CD4-positive, alpha-beta T cell (primary cell): ENCODE measurements at regions not wholly inside any gene's neighbourhood (a gene's known extent, or its start where the extent isn't known, plus 50 kb on each side); places are given as distances from the start of the nearest gene placed in this dataset.

Source experiments
- ATAC-seq: fragments of 200-7000 bp; cut with Tn5 transposase; one replicate; pipeline ENCODE4 v1.10.0; 2022; ENCODE audit warnings: mild to moderate bottlenecking; ENCODE audit not compliant: poor library complexity
- CTCF ChIA-PET: fragments of 350-600 bp; sonication (Branson Sonifier 250); formaldehyde crosslinking; loops from one replicate; lab custom pipeline; 2021; ENCODE audit warnings: antibody characterized with exemption, inconsistent platforms; lab: Charles Lee
- POLR2A ChIA-PET: fragments of 350-600 bp; sonication (Branson Sonifier 250); formaldehyde crosslinking; loops from one replicate; lab custom pipeline; 2021; ENCODE audit warnings: antibody characterized with exemption, inconsistent platforms; lab: Charles Lee
- DNase-seq, 14 experiments: peaks; one replicate each; pipeline ENCODE4 v3.0.0-alpha.2; 2013 to 2020; ENCODE audit warnings: mixed read lengths in 2 of 14
- H3K27ac ChIP-seq, 2 donors: one replicate each; pipeline versions ENCODE4 v1.5.1 to v1.7.0; 2013; ENCODE audit warnings: low read length in 2 of 2, low read depth in 1 of 2, mild to moderate bottlenecking in 1 of 2
- H3K27me3 ChIP-seq, 2 experiments: 1 replicate in 1 of 2; 2 replicates in 1 of 2; pipeline versions ENCODE4 v1.6.1 to v1.7.0; 2013; ENCODE audit warnings: low read length in 2 of 2, control low read depth in 1 of 2, mild to moderate bottlenecking in 1 of 2, moderate library complexity in 1 of 2; ENCODE audit not compliant: insufficient read depth in 2 of 2, control insufficient read depth in 1 of 2
- H3K36me3 ChIP-seq: one replicate; pipeline ENCODE4 v1.6.1; 2013; ENCODE audit warnings: low read length, control low read depth; ENCODE audit not compliant: insufficient read depth
- H3K4me1 ChIP-seq: one replicate; pipeline ENCODE4 v1.6.1; 2013; ENCODE audit warnings: low read length, control low read depth; ENCODE audit not compliant: insufficient read depth
- H3K4me3 ChIP-seq: one replicate; pipeline ENCODE4 v1.5.1; 2013; ENCODE audit warnings: mild to moderate bottlenecking, low read length, moderate library complexity
- H3K9me3 ChIP-seq, 2 experiments: 1 replicate in 1 of 2; 2 replicates in 1 of 2; pipeline versions ENCODE4 v1.6.1 to v1.7.0; 2013; ENCODE audit warnings: low read length in 2 of 2, mild to moderate bottlenecking in 2 of 2, control low read depth in 1 of 2, moderate library complexity in 1 of 2; ENCODE audit not compliant: control insufficient read depth in 1 of 2, insufficient read depth in 1 of 2
- H3K27ac Mint-ChIP-seq: one replicate; pipeline ENCODE4 v1.8.0; 2020; ENCODE audit warnings: mixed read lengths
- H3K27me3 Mint-ChIP-seq: one replicate; pipeline ENCODE4 v1.8.0; 2021; ENCODE audit warnings: mixed read lengths
- H3K36me3 Mint-ChIP-seq: one replicate; pipeline ENCODE4 v1.8.0; 2021; ENCODE audit warnings: low read depth, mixed read lengths
- H3K4me1 Mint-ChIP-seq: one replicate; pipeline ENCODE4 v1.8.0; 2021; ENCODE audit warnings: low read depth, mixed read lengths
- H3K4me3 Mint-ChIP-seq: one replicate; pipeline ENCODE4 v1.8.0; 2020; ENCODE audit warnings: mild to moderate bottlenecking, mixed read lengths
- H3K9me3 Mint-ChIP-seq: one replicate; pipeline ENCODE4 v1.8.0; 2020; ENCODE audit warnings: mixed read lengths
- intact Hi-C, 2 experiments: fragments of 100-400 bp; cut with DNase I in 1 of 2; cut with micrococcal nuclease in 1 of 2; formaldehyde crosslinking; loops; one replicate each; pipeline versions ENCODE4 v1.15.1 to v1.9.0; 2023 to 2025; cut with DNase I, micrococcal nuclease
- TF ChIP-seq, protein P1 (sequence below): fragments of 200-600 bp; IDR thresholded peaks from one replicate; pipeline ENCODE4 v1.8.0; 2022; ENCODE audit warnings: antibody characterized with exemption, mild to moderate bottlenecking

- intact Hi-C loops = no loop called here
- Histone ChIP-seq H3K27ac (no peak overlapping the region), H3K4me1 (no peaks in the 10 kb centered on the region), H3K4me3 (no peak overlapping the region), H3K9me3 (no peaks in the 10 kb centered on the region), H3K27me3 (no peaks in the 10 kb centered on the region), H3K36me3 (no peaks in the 10 kb centered on the region)
- Mint-ChIP-seq H3K9me3 (no peaks in the 10 kb centered on the region), H3K4me3 (no peak overlapping the region), H3K4me1 (no peaks in the 10 kb centered on the region), H3K27ac (no peak overlapping the region), H3K36me3 (no peaks in the 10 kb centered on the region), H3K27me3 (no peaks in the 10 kb centered on the region)
- CTCF ChIA-PET = no interaction called here
- TF ChIP-seq, protein P1, sequence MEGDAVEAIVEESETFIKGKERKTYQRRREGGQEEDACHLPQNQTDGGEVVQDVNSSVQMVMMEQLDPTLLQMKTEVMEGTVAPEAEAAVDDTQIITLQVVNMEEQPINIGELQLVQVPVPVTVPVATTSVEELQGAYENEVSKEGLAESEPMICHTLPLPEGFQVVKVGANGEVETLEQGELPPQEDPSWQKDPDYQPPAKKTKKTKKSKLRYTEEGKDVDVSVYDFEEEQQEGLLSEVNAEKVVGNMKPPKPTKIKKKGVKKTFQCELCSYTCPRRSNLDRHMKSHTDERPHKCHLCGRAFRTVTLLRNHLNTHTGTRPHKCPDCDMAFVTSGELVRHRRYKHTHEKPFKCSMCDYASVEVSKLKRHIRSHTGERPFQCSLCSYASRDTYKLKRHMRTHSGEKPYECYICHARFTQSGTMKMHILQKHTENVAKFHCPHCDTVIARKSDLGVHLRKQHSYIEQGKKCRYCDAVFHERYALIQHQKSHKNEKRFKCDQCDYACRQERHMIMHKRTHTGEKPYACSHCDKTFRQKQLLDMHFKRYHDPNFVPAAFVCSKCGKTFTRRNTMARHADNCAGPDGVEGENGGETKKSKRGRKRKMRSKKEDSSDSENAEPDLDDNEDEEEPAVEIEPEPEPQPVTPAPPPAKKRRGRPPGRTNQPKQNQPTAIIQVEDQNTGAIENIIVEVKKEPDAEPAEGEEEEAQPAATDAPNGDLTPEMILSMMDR = no peak
- ATAC-seq = no peak
- POLR2A ChIA-PET = interaction anchor here (1.3 kb wide), 1 partner anchor 10 kb away, joined by 3 read pairs; no protein-coding TSS in a partner anchor
- DNase-seq = no peak
These were observed 66.2 kb upstream of the POU2AF2 start for GRCh38 chr11:111179184-111179910.

DNA sequence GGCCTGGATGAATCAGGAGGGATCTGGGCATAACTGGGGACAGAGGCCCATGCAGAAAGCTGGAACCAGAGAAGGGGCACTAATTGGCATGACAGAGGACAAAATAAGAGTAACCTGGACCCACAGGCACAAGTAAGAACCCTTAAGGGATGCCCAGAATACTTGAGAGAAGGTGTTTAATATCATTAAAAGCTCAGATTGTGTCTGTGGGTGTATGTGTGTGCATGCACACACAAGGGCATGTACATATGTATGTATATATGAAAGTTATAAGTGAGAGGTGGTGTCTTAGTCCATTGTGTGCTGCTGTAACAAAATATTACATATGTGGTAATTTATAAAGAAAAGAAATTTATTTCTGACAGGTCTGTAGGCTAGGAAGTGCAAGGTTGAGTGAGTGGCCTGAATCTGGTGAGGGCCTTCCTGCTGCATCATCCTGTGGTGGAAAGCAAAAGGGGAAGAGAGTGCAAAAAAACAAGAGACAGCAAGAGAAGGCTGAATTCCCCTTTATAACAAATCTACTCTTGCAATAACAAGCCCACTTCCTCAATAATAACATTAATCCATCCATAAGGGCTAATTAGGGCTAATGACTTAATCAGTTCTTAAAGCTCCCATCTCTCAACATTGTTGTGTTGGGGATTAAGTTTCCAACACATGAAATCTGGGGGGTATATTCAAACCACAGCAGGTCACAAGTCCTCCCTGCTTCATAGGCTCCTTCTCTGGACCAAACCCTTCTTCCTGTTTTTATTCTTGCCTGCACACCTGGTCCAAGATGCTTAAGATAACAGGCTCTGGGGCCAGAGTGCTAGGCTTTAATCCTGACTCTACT is 68.3 kb upstream of the POU2AF2 start:
- CTCF ChIA-PET = no interaction called here
- H3K4me1 Mint-ChIP-seq = no peaks in the 10 kb centered on the region
- POLR2A ChIA-PET = no interaction called here
- no peaks in the 10 kb centered on the region for H3K9me3 Mint-ChIP-seq
- ATAC-seq (no peak), DNase-seq (peak in 3 of 14 experiments; percentile 9 to 43 (median 22))
- Histone ChIP-seq H3K27me3 (no peaks in the 10 kb centered on the region), H3K27ac (no peak overlapping the region), H3K36me3 (no peaks in the 10 kb centered on the region), H3K4me1 (no peaks in the 10 kb centered on the region), H3K9me3 (no peaks in the 10 kb centered on the region), H3K4me3 (no peak overlapping the region)
- no peaks in the 10 kb centered on the region for H3K36me3 Mint-ChIP-seq
- no peak overlapping the region for H3K4me3 Mint-ChIP-seq
- TF ChIP-seq, protein P1 = no peak
- no peaks in the 10 kb centered on the region for H3K27me3 Mint-ChIP-seq
- H3K27ac Mint-ChIP-seq = no peak overlapping the region
- intact Hi-C loops = no loop called here

DNA sequence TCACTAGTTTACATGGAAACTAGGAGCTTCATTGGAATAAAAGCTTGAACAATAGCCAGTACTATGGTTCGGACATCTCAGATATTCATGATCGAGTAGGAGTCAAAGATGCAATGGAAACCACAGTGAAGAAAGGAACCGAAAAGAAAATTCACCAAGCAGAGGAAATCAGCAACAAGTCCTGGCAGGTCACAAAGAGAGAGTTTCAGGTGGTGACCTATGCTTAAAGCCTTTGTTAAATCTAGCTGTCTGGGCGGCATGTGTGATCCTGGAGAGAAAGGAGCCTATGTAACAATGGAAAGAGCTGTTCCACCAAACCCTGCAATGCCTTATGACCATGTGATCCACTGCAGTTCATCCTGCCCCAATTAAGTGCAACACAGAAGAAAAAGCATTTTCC is 68.9 kb upstream of the POU2AF2 start:
- H3K27ac ChIP-seq = no peak overlapping the region
- intact Hi-C loops = no loop called here
- no peak overlapping the region for H3K4me3 ChIP-seq
- H3K4me1 ChIP-seq = no peaks in the 10 kb centered on the region
- ChIA-PET POLR2A (no interaction called here), CTCF (no interaction called here)
- no peaks in the 10 kb centered on the region for H3K4me1 Mint-ChIP-seq
- no peaks in the 10 kb centered on the region for H3K36me3 ChIP-seq
- H3K4me3 Mint-ChIP-seq = no peak overlapping the region
- H3K27me3 Mint-ChIP-seq = no peaks in the 10 kb centered on the region
- H3K9me3 Mint-ChIP-seq = no peaks in the 10 kb centered on the region
- no peaks in the 10 kb centered on the region for H3K36me3 Mint-ChIP-seq
- H3K27ac Mint-ChIP-seq = no peak overlapping the region
- DNase-seq (no peak), ATAC-seq (no peak)
- H3K9me3 ChIP-seq = no peaks in the 10 kb centered on the region
- no peaks in the 10 kb centered on the region for H3K27me3 ChIP-seq
- TF ChIP-seq, protein P1 = no peak
